OCI-LY3 (cell line): ENCODE measurements at regions not wholly inside any gene's neighbourhood (a gene's known extent, or its start where the extent isn't known, plus 50 kb on each side); places are given as distances from the start of the nearest gene placed in this dataset.

Source experiments
- EZH2phosphoT487 ChIP-seq: fragments of 200-600 bp; shearing (Covaris generic); IDR thresholded peaks from 2 replicates; pipeline ENCODE4 v1.6.1; 2018; ENCODE audit warnings: antibody characterized with exemption, mixed run types, low read depth
- TF ChIP-seq, protein P1 (sequence below): fragments of 200-600, 300-600 bp; sonication (generic); IDR thresholded peaks from 2 replicates; pipeline ENCODE4 v1.5.1; 2014; ENCODE audit warnings: antibody characterized with exemption, low read length, low read depth

GRCh38 chr5:110053824-110054223 lies 364.1 kb downstream of the MAN2A1 start:
- TF ChIP-seq, protein P1, sequence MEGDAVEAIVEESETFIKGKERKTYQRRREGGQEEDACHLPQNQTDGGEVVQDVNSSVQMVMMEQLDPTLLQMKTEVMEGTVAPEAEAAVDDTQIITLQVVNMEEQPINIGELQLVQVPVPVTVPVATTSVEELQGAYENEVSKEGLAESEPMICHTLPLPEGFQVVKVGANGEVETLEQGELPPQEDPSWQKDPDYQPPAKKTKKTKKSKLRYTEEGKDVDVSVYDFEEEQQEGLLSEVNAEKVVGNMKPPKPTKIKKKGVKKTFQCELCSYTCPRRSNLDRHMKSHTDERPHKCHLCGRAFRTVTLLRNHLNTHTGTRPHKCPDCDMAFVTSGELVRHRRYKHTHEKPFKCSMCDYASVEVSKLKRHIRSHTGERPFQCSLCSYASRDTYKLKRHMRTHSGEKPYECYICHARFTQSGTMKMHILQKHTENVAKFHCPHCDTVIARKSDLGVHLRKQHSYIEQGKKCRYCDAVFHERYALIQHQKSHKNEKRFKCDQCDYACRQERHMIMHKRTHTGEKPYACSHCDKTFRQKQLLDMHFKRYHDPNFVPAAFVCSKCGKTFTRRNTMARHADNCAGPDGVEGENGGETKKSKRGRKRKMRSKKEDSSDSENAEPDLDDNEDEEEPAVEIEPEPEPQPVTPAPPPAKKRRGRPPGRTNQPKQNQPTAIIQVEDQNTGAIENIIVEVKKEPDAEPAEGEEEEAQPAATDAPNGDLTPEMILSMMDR: no peak
- TF ChIP-seq EZH2phosphoT487: no peak
